ENCODE measurements at regions not wholly inside any gene's neighbourhood (a gene's known extent, or its start where the extent isn't known, plus 50 kb on each side); places are given as distances from the start of the nearest gene placed in this dataset.
A peak's percentile ranks its signal among the peaks of the same experiment; 100 is the strongest.

- no peak for DNase-seq
Observed at GRCh38 chr20:56175884-56176283, 72.6 kb upstream of the MC3R start.

GRCh38 chr20:56178219-56178618 lies 70.3 kb upstream of the MC3R start:
- no peak for DNase-seq

- DNase-seq, result no peak
Observed at GRCh38 chr20:56179051-56179450, 69.5 kb upstream of the MC3R start.

GRCh38 chr20:56181583-56181982 lies 66.9 kb upstream of the MC3R start:
- DNase-seq, result no peak

GRCh38 chr20:56187534-56188165 lies 60.9 kb upstream of the MC3R start:
- DNase-seq, result peak; percentile 18

- no peak for DNase-seq
Observed at GRCh38 chr20:56194042-56194441, 54.5 kb upstream of the MC3R start.

GRCh38 chr20:56195946-56196345 lies 52.6 kb upstream of the MC3R start:
- DNase-seq, result no peak
